ENCODE measurements at regions not wholly inside any gene's neighbourhood (a gene's known extent, or its start where the extent isn't known, plus 50 kb on each side); places are given as distances from the start of the nearest gene placed in this dataset.
"Not testable (repeated sequence)": the region's sequence is repeated elsewhere in the genome, so short reads cannot be mapped to it uniquely, and the experiment has no call there.

DNA sequence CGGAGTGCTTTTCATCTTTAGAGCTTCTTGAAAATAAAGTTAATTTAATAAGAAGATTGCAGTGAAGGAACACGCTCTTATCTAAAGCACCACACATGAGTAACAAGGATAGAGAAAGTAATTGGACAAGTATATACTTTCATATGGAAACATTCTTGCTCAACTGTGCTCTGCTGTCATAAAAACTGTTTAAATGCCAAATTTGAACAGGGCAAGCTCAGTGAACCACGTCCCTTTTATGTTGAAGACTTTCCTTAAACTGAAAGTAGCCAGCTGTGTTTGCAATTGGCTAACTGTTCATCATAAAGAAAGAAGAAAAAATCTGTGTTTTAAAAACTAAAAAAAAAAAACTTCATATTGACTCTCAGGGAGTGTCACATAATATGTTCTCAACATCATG, 1610.7 kb upstream of the C9orf72 start:
- Histone ChIP-seq H3K18ac (ENCODE audit: insufficient read length, low read depth, low read length) (no peak overlapping the region), H3K4me1 (ENCODE audit: insufficient read depth, low read length) (no peaks in the 10 kb centered on the region), H2BK15ac (ENCODE audit: low read depth, low read length) (no peak overlapping the region), H4K8ac (replicated peaks; ENCODE audit: insufficient read length, low read depth, low read length) (no peak overlapping the region), H2BK12ac (ENCODE audit: insufficient read length, low read depth, low read length) (no peak overlapping the region), H3K4me2 (ENCODE audit: insufficient read depth, insufficient read length, low read length) (no peak overlapping the region), H3K79me2 (ENCODE audit: insufficient read depth, low read length) (no peaks in the 10 kb centered on the region), H3K9ac (ENCODE audit: extremely low read depth, insufficient read length, low read length) (no peak overlapping the region), H3K23ac (ENCODE audit: insufficient read length, low read depth, low read length) (no peak overlapping the region), H4K5ac (ENCODE audit: insufficient read length, low read depth, low read length) (no peak overlapping the region), H3K79me1 (ENCODE audit: insufficient read depth, low read depth, low read length, poor library complexity, severe bottlenecking) (no peaks in the 10 kb centered on the region), H3K27ac (ENCODE audit: insufficient read length, low read depth, low read length) (no peak overlapping the region), H2BK20ac (ENCODE audit: low read depth, low read length, poor library complexity, severe bottlenecking) (no peak overlapping the region), H2BK120ac (ENCODE audit: low read depth, low read length, poor library complexity, severe bottlenecking) (no peak overlapping the region), H4K20me1 (ENCODE audit: control insufficient read depth, insufficient read depth, insufficient read length) (no peaks in the 10 kb centered on the region), H2AFZ (ENCODE audit: low read length) (no peak overlapping the region), H3K4ac (ENCODE audit: low read depth, low read length) (no peak overlapping the region), H2AK5ac (ENCODE audit: insufficient read length, low read length) (no peak overlapping the region), H3K23me2 (ENCODE audit: insufficient read length, low read depth, low read length, poor library complexity, severe bottlenecking) (no peaks in the 10 kb centered on the region), H2BK5ac (ENCODE audit: insufficient read length, low read length) (no peak overlapping the region), H3K56ac (ENCODE audit: insufficient read length, low read depth, low read length) (no peak overlapping the region), H4K91ac (ENCODE audit: insufficient read length, low read depth, low read length) (no peak overlapping the region), H3K9me3 (ENCODE audit: control insufficient read depth, low read depth, low read length) (no peaks in the 10 kb centered on the region), H3K27me3 (ENCODE audit: insufficient read depth, low read length) (no peaks in the 10 kb centered on the region), H3K14ac (ENCODE audit: insufficient read depth, low read length) (no peak overlapping the region), H3T11ph (ENCODE audit: low read length) (no peak overlapping the region)
- no peak for DNase-seq
- Mint-ChIP-seq H3K4me3 (no peak overlapping the region), H3K36me3 (ENCODE audit: insufficient read depth in 1 of 3, low read depth in 3 of 3) (peaks cover 0 to 2% (median 2%) of the 10 kb centered on the region in 3 experiments; a peak in 3 of 7 replicates), H3K27me3 (ENCODE audit: low read depth) (no peaks in the 10 kb centered on the region), H3K4me1 (peaks cover 11 to 22% of the 10 kb centered on the region in 2 experiments), H3K27ac (no peak overlapping the region), H3K9me3 (peaks cover 2 to 3% of the 10 kb centered on the region in 2 experiments; a peak in 4 of 5 replicates)
- TF ChIP-seq, protein P1, sequence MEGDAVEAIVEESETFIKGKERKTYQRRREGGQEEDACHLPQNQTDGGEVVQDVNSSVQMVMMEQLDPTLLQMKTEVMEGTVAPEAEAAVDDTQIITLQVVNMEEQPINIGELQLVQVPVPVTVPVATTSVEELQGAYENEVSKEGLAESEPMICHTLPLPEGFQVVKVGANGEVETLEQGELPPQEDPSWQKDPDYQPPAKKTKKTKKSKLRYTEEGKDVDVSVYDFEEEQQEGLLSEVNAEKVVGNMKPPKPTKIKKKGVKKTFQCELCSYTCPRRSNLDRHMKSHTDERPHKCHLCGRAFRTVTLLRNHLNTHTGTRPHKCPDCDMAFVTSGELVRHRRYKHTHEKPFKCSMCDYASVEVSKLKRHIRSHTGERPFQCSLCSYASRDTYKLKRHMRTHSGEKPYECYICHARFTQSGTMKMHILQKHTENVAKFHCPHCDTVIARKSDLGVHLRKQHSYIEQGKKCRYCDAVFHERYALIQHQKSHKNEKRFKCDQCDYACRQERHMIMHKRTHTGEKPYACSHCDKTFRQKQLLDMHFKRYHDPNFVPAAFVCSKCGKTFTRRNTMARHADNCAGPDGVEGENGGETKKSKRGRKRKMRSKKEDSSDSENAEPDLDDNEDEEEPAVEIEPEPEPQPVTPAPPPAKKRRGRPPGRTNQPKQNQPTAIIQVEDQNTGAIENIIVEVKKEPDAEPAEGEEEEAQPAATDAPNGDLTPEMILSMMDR (conservative IDR thresholded peaks at IDR 0.05), result no peak
- WGBS (ENCODE audit: extremely low coverage, insufficient read length, low lambda C conversion rate), result no CpG with 5 or more reads among the region's 3 CpGs

DNA sequence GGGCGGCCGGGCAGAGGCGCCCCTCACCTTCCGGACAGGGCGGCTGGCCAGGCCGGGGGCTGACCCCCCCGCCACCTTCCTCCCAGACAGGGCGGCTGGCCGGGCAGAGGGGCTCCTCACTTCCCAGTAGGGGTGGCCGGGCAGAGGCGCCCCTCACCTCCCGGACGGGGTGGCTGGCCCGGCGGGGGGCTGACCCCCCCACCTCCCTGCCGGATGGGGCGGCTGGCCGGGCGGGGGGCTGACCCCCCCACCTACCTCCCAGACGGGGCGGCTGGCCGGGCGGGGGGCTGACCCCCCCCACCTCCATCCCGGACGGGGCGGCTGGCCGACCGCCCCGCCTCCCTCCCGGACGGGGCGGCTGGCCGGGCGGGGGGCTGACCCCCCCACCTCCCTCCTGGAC, 1615.5 kb upstream of the C9orf72 start:
- H2BK15ac ChIP-seq (ENCODE audit: low read depth, low read length); H2BK12ac ChIP-seq (ENCODE audit: insufficient read length, low read depth, low read length); H2BK120ac ChIP-seq (ENCODE audit: low read depth, low read length, poor library complexity, severe bottlenecking); H4K5ac ChIP-seq (ENCODE audit: insufficient read length, low read depth, low read length); DNase-seq; H3K23me2 ChIP-seq (ENCODE audit: insufficient read length, low read depth, low read length, poor library complexity, severe bottlenecking); H3K79me2 ChIP-seq (ENCODE audit: insufficient read depth, low read length); H3K56ac ChIP-seq (ENCODE audit: insufficient read length, low read depth, low read length); H3K9me3 ChIP-seq (ENCODE audit: control insufficient read depth, low read depth, low read length); H3K14ac ChIP-seq (ENCODE audit: insufficient read depth, low read length); H3K18ac ChIP-seq (ENCODE audit: insufficient read length, low read depth, low read length); H3K4me1 ChIP-seq (ENCODE audit: insufficient read depth, low read length); H3K9ac ChIP-seq (ENCODE audit: extremely low read depth, insufficient read length, low read length); H3K27ac ChIP-seq (ENCODE audit: insufficient read length, low read depth, low read length); H2AK5ac ChIP-seq (ENCODE audit: insufficient read length, low read length); H3K27me3 Mint-ChIP-seq (ENCODE audit: low read depth); H3K36me3 Mint-ChIP-seq (ENCODE audit: insufficient read depth in 1 of 3, low read depth in 3 of 3); H3K79me1 ChIP-seq (ENCODE audit: insufficient read depth, low read depth, low read length, poor library complexity, severe bottlenecking); H3K9me3 Mint-ChIP-seq; H3K23ac ChIP-seq (ENCODE audit: insufficient read length, low read depth, low read length); H4K20me1 ChIP-seq (ENCODE audit: control insufficient read depth, insufficient read depth, insufficient read length); H3K4me2 ChIP-seq (ENCODE audit: insufficient read depth, insufficient read length, low read length); H2BK20ac ChIP-seq (ENCODE audit: low read depth, low read length, poor library complexity, severe bottlenecking); H3K4me1 Mint-ChIP-seq; H2AFZ ChIP-seq (ENCODE audit: low read length); H4K91ac ChIP-seq (ENCODE audit: insufficient read length, low read depth, low read length); H3K27ac Mint-ChIP-seq; H3K27me3 ChIP-seq (ENCODE audit: insufficient read depth, low read length); H4K8ac ChIP-seq (replicated peaks; ENCODE audit: insufficient read length, low read depth, low read length); H3K4me3 Mint-ChIP-seq; H3K4ac ChIP-seq (ENCODE audit: low read depth, low read length); H2BK5ac ChIP-seq (ENCODE audit: insufficient read length, low read length); H3T11ph ChIP-seq (ENCODE audit: low read length): not testable (repeated sequence)
- WGBS (ENCODE audit: extremely low coverage, insufficient read length, low lambda C conversion rate), result no CpG with 5 or more reads among the region's 34 CpGs

Measured in H9 (cell line).